Endothelial cell of umbilical vein (primary cell): ENCODE measurements at regions not wholly inside any gene's neighbourhood (a gene's known extent, or its start where the extent isn't known, plus 50 kb on each side); places are given as distances from the start of the nearest gene placed in this dataset.

ENCODE experiments used
- BruUV-seq: library from RNA; stranded (reverse); fragments of 400-500 nt; replicated peaks from 2 replicates; lab custom pipeline; 2021; lab: Mats Ljungman, UMichigan
- CTCF ChIA-PET: fragments of 300-600, 350-600 bp; sonication (Branson Sonifier 250); formaldehyde crosslinking; loops from one replicate; lab custom pipeline; 2021; ENCODE audit warnings: antibody characterized with exemption, inconsistent platforms; lab: Charles Lee
- POLR2A ChIA-PET: fragments of 300-600, 350-600 bp; sonication (Branson Sonifier 250); formaldehyde crosslinking; loops from one replicate; lab custom pipeline; 2021; ENCODE audit warnings: antibody characterized with exemption, inconsistent platforms; lab: Charles Lee
- DNase-seq: peaks from one replicate; pipeline ENCODE4 v3.0.0-alpha.2; 2011; ENCODE audit warnings: low read depth, low spot score
- FAIRE-seq: peaks from 2 replicates; lab custom pipeline; 2011; peaks lifted over from hg19 to GRCh38; lab: Jason Lieb, UNC
- H2AFZ ChIP-seq: 2 replicates; pipeline ENCODE4 v1.6.0; 2012; ENCODE audit warnings: low read depth, low read length, control low read depth, inconsistent platforms
- H3K27ac ChIP-seq: 2 replicates; pipeline ENCODE4 v1.5.1; 2011; ENCODE audit warnings: low read depth, mild to moderate bottlenecking, control low read depth, low read length, moderate library complexity; ENCODE audit not compliant: insufficient read depth
- H3K27me3 ChIP-seq, 2 experiments: 2 replicates each; pipeline versions ENCODE4 v1.6.0 to v1.6.1; 2011; ENCODE audit warnings: low read length in 2 of 2, mixed read lengths in 1 of 2; ENCODE audit not compliant: control insufficient read depth in 2 of 2, insufficient read depth in 2 of 2
- H3K36me3 ChIP-seq, 2 experiments: 2 replicates in 1 of 2; 3 replicates in 1 of 2; pipeline ENCODE4 v1.5.1; 2011; ENCODE audit warnings: low read length in 2 of 2, mild to moderate bottlenecking in 1 of 2, moderate library complexity in 1 of 2; ENCODE audit not compliant: control insufficient read depth in 2 of 2, insufficient read depth in 2 of 2; ENCODE audit errors: extremely low read depth in 1 of 2
- H3K4me1 ChIP-seq: 3 replicates; pipeline ENCODE4 v1.5.1; 2011; ENCODE audit warnings: mild to moderate bottlenecking, low read length; ENCODE audit not compliant: control insufficient read depth, insufficient read depth; ENCODE audit errors: extremely low read depth
- H3K4me2 ChIP-seq: 2 replicates; pipeline ENCODE4 v1.6.1; 2011; ENCODE audit warnings: low read length, control low read depth, mixed read lengths; ENCODE audit not compliant: insufficient read depth
- H3K4me3 ChIP-seq, 3 experiments: fragments of 200-600 bp in 1 of 3; sonication (generic), shearing (Covaris generic) in 1 of 3; replicated peaks in 1 of 3; 2 replicates each; pipeline ENCODE4 v1.5.1; 2011 to 2016; ENCODE audit warnings: control low read depth in 3 of 3, low read length in 3 of 3, mild to moderate bottlenecking in 2 of 3, inconsistent platforms in 1 of 3, low read depth in 1 of 3, moderate library complexity in 1 of 3; ENCODE audit not compliant: insufficient read depth in 1 of 3
- H3K79me2 ChIP-seq: 2 replicates; pipeline ENCODE4 v1.6.0; 2012; ENCODE audit warnings: low read length, inconsistent platforms; ENCODE audit not compliant: control insufficient read depth, insufficient read depth
- H3K9ac ChIP-seq: replicated peaks from 2 replicates; pipeline ENCODE3; 2011; ENCODE audit warnings: low read length, control low read depth; ENCODE audit not compliant: insufficient read depth; ENCODE audit errors: extremely low read depth
- H3K9me1 ChIP-seq: replicated peaks from 3 replicates; pipeline ENCODE4 v1.6.0; 2011; ENCODE audit warnings: mild to moderate bottlenecking, low read length; ENCODE audit not compliant: control insufficient read depth, insufficient read depth; ENCODE audit errors: extremely low read depth
- H3K9me3 ChIP-seq: replicated peaks from 2 replicates; pipeline ENCODE4 v1.5.1; 2012; ENCODE audit warnings: low read length, inconsistent platforms; ENCODE audit not compliant: control insufficient read depth, insufficient read depth
- H4K20me1 ChIP-seq: replicated peaks from 2 replicates; pipeline ENCODE3; 2011; ENCODE audit warnings: mild to moderate bottlenecking, low read length; ENCODE audit not compliant: control insufficient read depth, insufficient read depth; ENCODE audit errors: extremely low read depth
- EZH2 ChIP-seq: IDR thresholded peaks from 2 replicates; pipeline ENCODE4 v1.6.1; 2012; ENCODE audit warnings: borderline replicate concordance, low read depth, mild to moderate bottlenecking, moderate library complexity, low read length, inconsistent platforms; ENCODE audit not compliant: severe bottlenecking
- FOS ChIP-seq: IDR thresholded peaks from 2 replicates; pipeline ENCODE4 v1.6.1; 2011; ENCODE audit warnings: mild to moderate bottlenecking, low read length, moderate library complexity, borderline replicate concordance; ENCODE audit not compliant: insufficient read depth
- GATA2 ChIP-seq: IDR thresholded peaks from 2 replicates; pipeline ENCODE4 v1.7.0; 2011; ENCODE audit warnings: low read depth, mild to moderate bottlenecking, moderate library complexity, mixed read lengths, low read length; ENCODE audit not compliant: insufficient read length, insufficient read depth
- JUN ChIP-seq: IDR thresholded peaks from 2 replicates; pipeline ENCODE4 v1.6.1; 2011; ENCODE audit warnings: borderline replicate concordance, low read depth; ENCODE audit not compliant: insufficient read length, insufficient read depth
- MYC ChIP-seq: IDR thresholded peaks from one replicate; pipeline ENCODE4 v1.6.1; 2011; ENCODE audit warnings: mild to moderate bottlenecking, low read depth, low read length
- POLR2A ChIP-seq: IDR thresholded peaks from 2 replicates; pipeline ENCODE4 v1.6.1; 2012; ENCODE audit warnings: low read depth, mild to moderate bottlenecking, control low read depth, low read length
- POLR2AphosphoS5 ChIP-seq: IDR thresholded peaks from 2 replicates; pipeline ENCODE4 v1.6.1; 2012; ENCODE audit warnings: low read depth, mild to moderate bottlenecking, control low read depth, low read length, moderate library complexity; ENCODE audit not compliant: insufficient read depth
- dilution Hi-C: fragments of 300-500 bp; cut with MboI; formaldehyde crosslinking; loops from one replicate; pipeline ENCODE4 v1.15.0; 2019; ENCODE audit warnings: low sequenced_read_pairs; ENCODE audit not compliant: extremely low pct_ligation_motif_present
- intact Hi-C: fragments of 100-400 bp; cut with micrococcal nuclease; formaldehyde crosslinking; loops from one replicate; pipeline ENCODE4 v1.10.0; 2022
- TF ChIP-seq, protein P1 (sequence below), 2 donors: IDR thresholded peaks; 1 replicate in 1 of 2; 2 replicates in 1 of 2; pipeline ENCODE4 v1.5.1; 2011; ENCODE audit warnings: low read length in 2 of 2, mild to moderate bottlenecking in 2 of 2, moderate library complexity in 2 of 2, control low read depth in 1 of 2, inconsistent platforms in 1 of 2, low read depth in 1 of 2; ENCODE audit not compliant: insufficient read depth in 1 of 2; ENCODE audit errors: extremely low read depth in 1 of 2
- TF ChIP-seq, protein P2 (sequence below): IDR thresholded peaks from 2 replicates; pipeline ENCODE4 v1.6.1; 2011; ENCODE audit not compliant: insufficient read depth, insufficient read length

DNA sequence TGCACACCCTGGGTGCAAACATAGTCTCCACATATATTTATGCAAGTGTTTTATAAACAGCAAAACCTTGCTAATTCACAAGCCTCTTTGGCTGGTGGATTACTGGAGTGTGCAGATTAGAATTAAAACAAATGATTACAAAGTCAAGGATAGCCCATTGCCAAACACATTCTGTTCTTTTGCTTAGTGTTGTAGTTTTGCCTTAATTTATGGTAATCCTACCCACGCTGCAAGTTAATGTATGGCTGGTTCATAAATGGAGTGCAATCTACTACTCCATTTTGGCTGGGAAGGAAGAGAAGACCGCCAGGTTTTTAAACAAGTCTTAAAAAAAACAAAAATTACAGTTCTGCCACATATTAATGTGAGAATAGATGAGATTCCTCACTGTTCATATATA lies 883.1 kb upstream of the KLHL29 start:
- no peak for TF ChIP-seq POLR2A
- no peak for TF ChIP-seq POLR2AphosphoS5
- no peak for TF ChIP-seq JUN
- no peak for TF ChIP-seq FOS
- TF ChIP-seq, protein P1, sequence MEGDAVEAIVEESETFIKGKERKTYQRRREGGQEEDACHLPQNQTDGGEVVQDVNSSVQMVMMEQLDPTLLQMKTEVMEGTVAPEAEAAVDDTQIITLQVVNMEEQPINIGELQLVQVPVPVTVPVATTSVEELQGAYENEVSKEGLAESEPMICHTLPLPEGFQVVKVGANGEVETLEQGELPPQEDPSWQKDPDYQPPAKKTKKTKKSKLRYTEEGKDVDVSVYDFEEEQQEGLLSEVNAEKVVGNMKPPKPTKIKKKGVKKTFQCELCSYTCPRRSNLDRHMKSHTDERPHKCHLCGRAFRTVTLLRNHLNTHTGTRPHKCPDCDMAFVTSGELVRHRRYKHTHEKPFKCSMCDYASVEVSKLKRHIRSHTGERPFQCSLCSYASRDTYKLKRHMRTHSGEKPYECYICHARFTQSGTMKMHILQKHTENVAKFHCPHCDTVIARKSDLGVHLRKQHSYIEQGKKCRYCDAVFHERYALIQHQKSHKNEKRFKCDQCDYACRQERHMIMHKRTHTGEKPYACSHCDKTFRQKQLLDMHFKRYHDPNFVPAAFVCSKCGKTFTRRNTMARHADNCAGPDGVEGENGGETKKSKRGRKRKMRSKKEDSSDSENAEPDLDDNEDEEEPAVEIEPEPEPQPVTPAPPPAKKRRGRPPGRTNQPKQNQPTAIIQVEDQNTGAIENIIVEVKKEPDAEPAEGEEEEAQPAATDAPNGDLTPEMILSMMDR (IDR thresholded peaks at IDR 0.05; ENCODE audit: extremely low read depth in 1 of 2, insufficient read depth in 1 of 2, low read depth in 1 of 2, low read length in 2 of 2) = no peak
- TF ChIP-seq MYC = no peak
- TF ChIP-seq, protein P2, sequence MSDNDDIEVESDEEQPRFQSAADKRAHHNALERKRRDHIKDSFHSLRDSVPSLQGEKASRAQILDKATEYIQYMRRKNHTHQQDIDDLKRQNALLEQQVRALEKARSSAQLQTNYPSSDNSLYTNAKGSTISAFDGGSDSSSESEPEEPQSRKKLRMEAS = no peak
- TF ChIP-seq EZH2 = no peak
- TF ChIP-seq GATA2 = no peak
- no peaks in the 10 kb centered on the region for H3K79me2 ChIP-seq
- no peak overlapping the region for H3K4me3 ChIP-seq
- H2AFZ ChIP-seq = no peak overlapping the region
- H3K9me1 ChIP-seq = no peaks in the 10 kb centered on the region
- FAIRE-seq = no peak
- H3K27me3 ChIP-seq = no peaks in the 10 kb centered on the region
- no peak for DNase-seq
- ChIA-PET CTCF (no interaction called here), POLR2A (no interaction called here)
- no peaks in the 10 kb centered on the region for H4K20me1 ChIP-seq
- no peak overlapping the region for H3K4me2 ChIP-seq
- intact Hi-C loops = no loop called here
- H3K4me1 ChIP-seq = no peaks in the 10 kb centered on the region
- dilution Hi-C loops = no loop called here
- no peak overlapping the region for H3K27ac ChIP-seq
- no peaks in the 10 kb centered on the region for H3K36me3 ChIP-seq
- BruUV-seq = no TSS peak
- H3K9me3 ChIP-seq = peaks cover 2% of the 10 kb centered on the region
- no peak overlapping the region for H3K9ac ChIP-seq
